AG04450 (cell line): ENCODE measurements at regions not wholly inside any gene's neighbourhood (a gene's known extent, or its start where the extent isn't known, plus 50 kb on each side); places are given as distances from the start of the nearest gene placed in this dataset.

Experiments
- CTCF ChIA-PET: fragments of 300-600, 350-600 bp; formaldehyde crosslinking; extraction: SDS; loops from one replicate; lab custom pipeline; 2022; ENCODE audit warnings: antibody characterized with exemption, inconsistent platforms; lab: Charles Lee
- POLR2A ChIA-PET: fragments of 350-600 bp; formaldehyde crosslinking; extraction: SDS; loops from one replicate; lab custom pipeline; 2021; ENCODE audit warnings: antibody characterized with exemption, inconsistent platforms; lab: Yijun Ruan, JAX
- DNase-seq: peaks from one replicate; pipeline ENCODE4 v3.0.0-alpha.2; 2011; ENCODE audit warnings: low read depth, low spot score
- H3K27ac ChIP-seq: one replicate; pipeline ENCODE4 v1.5.1; 2012; ENCODE audit warnings: low read depth, low read length, control low read depth
- H3K27me3 ChIP-seq: one replicate; pipeline ENCODE4 v1.6.0; 2012; ENCODE audit warnings: low read length; ENCODE audit not compliant: control insufficient read depth, insufficient read depth
- H3K4me3 ChIP-seq: 2 replicates; pipeline ENCODE4 v1.5.1; 2011; ENCODE audit warnings: mild to moderate bottlenecking, low read depth, low read length, control low read depth
- H3K9me3 ChIP-seq: 2 replicates; pipeline ENCODE4 v1.5.1; 2012; ENCODE audit warnings: low read length; ENCODE audit not compliant: control insufficient read depth, insufficient read depth
- CTCF ChIP-seq: IDR thresholded peaks from 2 replicates; pipeline ENCODE4 v1.5.1; 2011; ENCODE audit warnings: low read depth, low read length, control low read depth, inconsistent platforms

- H3K27ac ChIP-seq, result no peak overlapping the region
- H3K4me3 ChIP-seq, result no peak overlapping the region
- no peak for TF ChIP-seq CTCF
- H3K27me3 ChIP-seq, result peaks cover 4% of the 10 kb centered on the region
- no peaks in the 10 kb centered on the region for H3K9me3 ChIP-seq
- DNase-seq, result no peak
- CTCF ChIA-PET, result no interaction called here
- POLR2A ChIA-PET, result no interaction called here
Measured at GRCh38 chr14:96658611-96659010, 138.6 kb upstream of the VRK1 start.

GRCh38 chr14:96660123-96660522 lies 137.1 kb upstream of the VRK1 start:
- POLR2A ChIA-PET, result no interaction called here

GRCh38 chr14:96660667-96661066 lies 136.5 kb upstream of the VRK1 start:
- CTCF ChIA-PET, result no interaction called here
- no peak for TF ChIP-seq CTCF

More at GRCh38 chr14:96660123-96660522, 137.1 kb upstream of the VRK1 start:
- TF ChIP-seq CTCF, result no peak
- no peaks in the 10 kb centered on the region for H3K9me3 ChIP-seq
- CTCF ChIA-PET, result no interaction called here
- no peak overlapping the region for H3K4me3 ChIP-seq
- DNase-seq, result no peak
- no peak overlapping the region for H3K27ac ChIP-seq
- peaks cover 6% of the 10 kb centered on the region for H3K27me3 ChIP-seq

GRCh38 chr14:96661244-96661969 lies 135.8 kb upstream of the VRK1 start:
- no peak for DNase-seq
- CTCF ChIA-PET, result no interaction called here
- POLR2A ChIA-PET, result no interaction called here

More at GRCh38 chr14:96660667-96661066, 136.5 kb upstream of the VRK1 start:
- Histone ChIP-seq H3K4me3 (no peak overlapping the region), H3K9me3 (no peaks in the 10 kb centered on the region), H3K27me3 (peaks cover 7% of the 10 kb centered on the region), H3K27ac (no peak overlapping the region)
- POLR2A ChIA-PET, result no interaction called here
- DNase-seq, result no peak

More at GRCh38 chr14:96661244-96661969, 135.8 kb upstream of the VRK1 start:
- Histone ChIP-seq H3K9me3 (no peaks in the 10 kb centered on the region), H3K27me3 (peaks cover 7% of the 10 kb centered on the region), H3K27ac (no peak overlapping the region), H3K4me3 (no peak overlapping the region)
- TF ChIP-seq CTCF, result no peak
